ENCODE measurements at regions not wholly inside any gene's neighbourhood (a gene's known extent, or its start where the extent isn't known, plus 50 kb on each side); places are given as distances from the start of the nearest gene placed in this dataset.

DNA sequence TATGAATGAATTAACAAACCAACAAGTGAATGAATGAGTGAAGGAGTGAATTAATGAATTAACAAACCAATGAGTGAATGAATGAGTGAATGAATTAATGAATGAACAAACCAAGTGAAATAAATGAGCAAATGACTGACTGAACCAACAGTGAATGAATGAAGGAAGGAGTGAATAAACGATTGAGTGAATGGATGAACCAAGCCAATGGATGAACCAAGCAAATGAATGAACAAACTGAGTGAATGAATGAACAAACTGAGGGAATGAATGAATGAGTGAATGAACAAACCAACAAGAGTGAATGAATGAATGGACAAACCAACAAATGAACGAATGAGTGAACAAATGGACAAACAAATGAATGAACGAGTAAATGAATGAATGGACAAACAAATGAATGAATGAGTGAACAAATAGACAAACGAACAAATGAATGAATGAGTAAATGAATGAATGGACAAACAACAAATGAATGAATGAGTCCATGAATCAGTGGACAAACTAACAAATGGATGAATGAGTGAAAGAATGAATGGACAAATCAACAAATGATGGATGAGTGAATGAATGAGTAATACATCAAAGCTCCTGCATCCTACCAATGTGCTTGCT is 69.5 kb downstream of the NPTX2 start:
- DNase-seq (ENCODE audit: low read depth), result no peak
- H3K36me3 ChIP-seq (ENCODE audit: control insufficient read depth, insufficient read depth, low read length), result no peaks in the 10 kb centered on the region
- no peaks in the 10 kb centered on the region for H3K27me3 ChIP-seq (ENCODE audit: control insufficient read depth, insufficient read depth, low read length)
- CTCF ChIA-PET, result no interaction called here
- TF ChIP-seq, protein P1, sequence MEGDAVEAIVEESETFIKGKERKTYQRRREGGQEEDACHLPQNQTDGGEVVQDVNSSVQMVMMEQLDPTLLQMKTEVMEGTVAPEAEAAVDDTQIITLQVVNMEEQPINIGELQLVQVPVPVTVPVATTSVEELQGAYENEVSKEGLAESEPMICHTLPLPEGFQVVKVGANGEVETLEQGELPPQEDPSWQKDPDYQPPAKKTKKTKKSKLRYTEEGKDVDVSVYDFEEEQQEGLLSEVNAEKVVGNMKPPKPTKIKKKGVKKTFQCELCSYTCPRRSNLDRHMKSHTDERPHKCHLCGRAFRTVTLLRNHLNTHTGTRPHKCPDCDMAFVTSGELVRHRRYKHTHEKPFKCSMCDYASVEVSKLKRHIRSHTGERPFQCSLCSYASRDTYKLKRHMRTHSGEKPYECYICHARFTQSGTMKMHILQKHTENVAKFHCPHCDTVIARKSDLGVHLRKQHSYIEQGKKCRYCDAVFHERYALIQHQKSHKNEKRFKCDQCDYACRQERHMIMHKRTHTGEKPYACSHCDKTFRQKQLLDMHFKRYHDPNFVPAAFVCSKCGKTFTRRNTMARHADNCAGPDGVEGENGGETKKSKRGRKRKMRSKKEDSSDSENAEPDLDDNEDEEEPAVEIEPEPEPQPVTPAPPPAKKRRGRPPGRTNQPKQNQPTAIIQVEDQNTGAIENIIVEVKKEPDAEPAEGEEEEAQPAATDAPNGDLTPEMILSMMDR (IDR thresholded peaks at IDR 0.05; ENCODE audit: insufficient read depth, low read depth, low read length), result no peak
- H3K4me3 ChIP-seq (ENCODE audit: low read depth, low read length), result no peak overlapping the region
- POLR2A ChIA-PET, result no interaction called here

- POLR2A ChIA-PET, result no interaction called here
- TF ChIP-seq, protein P1 (IDR thresholded peaks at IDR 0.05; ENCODE audit: insufficient read depth, low read depth, low read length), result no peak
- no peak overlapping the region for H3K4me3 ChIP-seq (ENCODE audit: low read depth, low read length)
- H3K36me3 ChIP-seq (ENCODE audit: control insufficient read depth, insufficient read depth, low read length), result no peaks in the 10 kb centered on the region
- no peak for DNase-seq (ENCODE audit: low read depth)
- H3K27me3 ChIP-seq (ENCODE audit: control insufficient read depth, insufficient read depth, low read length), result no peaks in the 10 kb centered on the region
- CTCF ChIA-PET, result no interaction called here
Measured at GRCh38 chr7:98687111-98687751, 70.1 kb downstream of the NPTX2 start.

DNA sequence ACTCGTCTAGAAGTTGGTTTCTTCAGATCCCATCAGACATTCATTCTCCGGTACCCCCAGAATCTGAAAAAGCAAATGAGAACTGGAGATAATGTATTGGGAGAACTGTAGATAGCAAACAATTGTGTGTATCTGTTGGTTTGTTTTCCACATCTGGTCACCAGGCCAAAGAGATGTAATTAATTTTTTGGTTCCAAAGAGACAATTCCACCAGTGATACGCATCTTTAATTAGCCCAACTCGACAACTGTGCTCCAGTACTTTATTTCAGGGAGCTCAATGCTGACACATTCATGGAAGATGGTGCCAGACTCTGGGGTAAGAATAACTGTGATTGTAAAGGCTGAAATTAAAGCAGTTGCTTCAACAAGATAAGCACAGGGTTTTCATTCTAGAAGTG is 74.5 kb downstream of the NPTX2 start:
- Histone ChIP-seq H3K4me3 (ENCODE audit: low read depth, low read length) (no peak overlapping the region), H3K27me3 (ENCODE audit: control insufficient read depth, insufficient read depth, low read length) (no peaks in the 10 kb centered on the region), H3K36me3 (ENCODE audit: control insufficient read depth, insufficient read depth, low read length) (no peaks in the 10 kb centered on the region)
- TF ChIP-seq, protein P1 (IDR thresholded peaks at IDR 0.05; ENCODE audit: insufficient read depth, low read depth, low read length), result no peak
- ChIA-PET CTCF (no interaction called here), POLR2A (no interaction called here)
- DNase-seq (ENCODE audit: low read depth), result no peak

GRCh38 chr7:98697083-98697482 is 80.0 kb downstream of the NPTX2 start:
- TF ChIP-seq, protein P1 (IDR thresholded peaks at IDR 0.05; ENCODE audit: insufficient read depth, low read depth, low read length), result no peak
- no peaks in the 10 kb centered on the region for H3K36me3 ChIP-seq (ENCODE audit: control insufficient read depth, insufficient read depth, low read length)
- CTCF ChIA-PET, result no interaction called here
- H3K4me3 ChIP-seq (ENCODE audit: low read depth, low read length), result no peak overlapping the region
- POLR2A ChIA-PET, result no interaction called here
- H3K27me3 ChIP-seq (ENCODE audit: control insufficient read depth, insufficient read depth, low read length), result no peaks in the 10 kb centered on the region
- no peak for DNase-seq (ENCODE audit: low read depth)

- CTCF ChIA-PET, result no interaction called here
- no peak overlapping the region for H3K4me3 ChIP-seq (ENCODE audit: low read depth, low read length)
- POLR2A ChIA-PET, result no interaction called here
- DNase-seq (ENCODE audit: low read depth), result no peak
- no peaks in the 10 kb centered on the region for H3K36me3 ChIP-seq (ENCODE audit: control insufficient read depth, insufficient read depth, low read length)
- TF ChIP-seq, protein P1 (IDR thresholded peaks at IDR 0.05; ENCODE audit: insufficient read depth, low read depth, low read length), result no peak
- no peaks in the 10 kb centered on the region for H3K27me3 ChIP-seq (ENCODE audit: control insufficient read depth, insufficient read depth, low read length)
Measured at GRCh38 chr7:98697485-98698240, 80.6 kb downstream of the NPTX2 start.

Measured in BJ (cell line).